SK-N-SH (cell line): ENCODE measurements at regions not wholly inside any gene's neighbourhood (a gene's known extent, or its start where the extent isn't known, plus 50 kb on each side); places are given as distances from the start of the nearest gene placed in this dataset.

Experiments used
- CTCF ChIA-PET: fragments of 300-600, 350-600 bp; formaldehyde crosslinking; extraction: SDS; loops from one replicate; lab custom pipeline; 2021; lab: Yijun Ruan, JAX
- POLR2A ChIA-PET: fragments of 350-600 bp; sonication (Branson Sonifier 250); formaldehyde crosslinking; extraction: SDS; loops from one replicate; lab custom pipeline; 2020; ENCODE audit warnings: antibody characterized with exemption, inconsistent platforms; lab: Yijun Ruan, JAX
- DNase-seq: peaks from one replicate; pipeline ENCODE4 v3.0.0; 2012
- H2AFZ ChIP-seq: fragments of 200-600 bp; sonication (generic); 2 replicates; pipeline ENCODE4 v1.8.1; 2016; ENCODE audit warnings: antibody characterized with exemption, mild to moderate bottlenecking, low read depth
- H3F3A ChIP-seq: fragments of 200-600 bp; sonication (generic); replicated peaks from 2 replicates; pipeline ENCODE3; 2016; ENCODE audit warnings: antibody characterized with exemption, mild to moderate bottlenecking; ENCODE audit not compliant: insufficient read depth
- H3K27ac ChIP-seq, 2 experiments: fragments of 200-500 bp in 1 of 2; fragments of 200-600 bp in 1 of 2; sonication (Bioruptor generic) in 1 of 2; sonication (generic), shearing (Covaris generic) in 1 of 2; 2 replicates each; pipeline versions ENCODE4 v1.5.1 to v1.6.1; 2014 to 2016; ENCODE audit warnings: low read depth in 2 of 2, inconsistent platforms in 1 of 2, low read length in 1 of 2, mild to moderate bottlenecking in 1 of 2, mixed read lengths in 1 of 2
- H3K27me3 ChIP-seq: fragments of 200-600 bp; sonication (generic), shearing (Covaris generic); 2 replicates; pipeline ENCODE4 v1.6.1; 2016; ENCODE audit warnings: mixed run types; ENCODE audit not compliant: insufficient read depth
- H3K36me3 ChIP-seq, 2 experiments: fragments of 200-500 bp in 1 of 2; fragments of 200-600 bp in 1 of 2; sonication (Bioruptor generic) in 1 of 2; sonication (generic) in 1 of 2; replicated peaks in 1 of 2; 2 replicates each; pipeline versions ENCODE3 to v1.5.1; 2014 to 2016; ENCODE audit warnings: low read length in 1 of 2, mild to moderate bottlenecking in 1 of 2; ENCODE audit not compliant: insufficient read depth in 2 of 2, control insufficient read depth in 1 of 2
- H3K4me1 ChIP-seq, 2 experiments: fragments of 200-500 bp in 1 of 2; fragments of 200-600 bp in 1 of 2; sonication (Bioruptor generic) in 1 of 2; sonication (generic), shearing (Covaris generic) in 1 of 2; 2 replicates each; pipeline versions ENCODE4 v1.5.1 to v1.6.1; 2014 to 2016; ENCODE audit warnings: low read depth in 1 of 2, low read length in 1 of 2, mixed run types in 1 of 2; ENCODE audit not compliant: insufficient read depth in 2 of 2, control insufficient read depth in 1 of 2
- H3K4me2 ChIP-seq: fragments of 200-600 bp; sonication (generic), shearing (Covaris generic); 2 replicates; pipeline ENCODE4 v1.6.1; 2017; ENCODE audit warnings: mixed run types
- H3K4me3 ChIP-seq, 2 experiments: fragments of 200-500 bp in 1 of 2; fragments of 200-600 bp in 1 of 2; sonication (Bioruptor generic) in 1 of 2; sonication (generic), shearing (Covaris generic) in 1 of 2; 2 replicates each; pipeline versions ENCODE4 v1.5.1 to v1.8.1; 2014 to 2016; ENCODE audit warnings: low read depth in 2 of 2, inconsistent platforms in 1 of 2, low read length in 1 of 2, mild to moderate bottlenecking in 1 of 2, mixed read lengths in 1 of 2, moderate library complexity in 1 of 2
- H3K79me2 ChIP-seq: fragments of 200-600 bp; sonication (generic); 2 replicates; pipeline ENCODE4 v1.8.1; 2017; ENCODE audit warnings: mild to moderate bottlenecking; ENCODE audit not compliant: insufficient read depth
- H3K9ac ChIP-seq: fragments of 200-600 bp; sonication (generic); 2 replicates; pipeline ENCODE4 v1.6.1; 2017; ENCODE audit warnings: mixed run types
- H3K9me2 ChIP-seq: fragments of 200-600 bp; sonication (generic); 2 replicates; pipeline ENCODE4 v1.6.1; 2017; ENCODE audit warnings: mixed run types
- H3K9me3 ChIP-seq: fragments of 200-600 bp; sonication (generic); 2 replicates; pipeline ENCODE4 v1.6.1; 2017; ENCODE audit warnings: mixed run types, mild to moderate bottlenecking, moderate library complexity
- H4K20me1 ChIP-seq: fragments of 200-600 bp; sonication (generic); 2 replicates; pipeline ENCODE4 v1.6.1; 2017; ENCODE audit warnings: mild to moderate bottlenecking, mixed run types; ENCODE audit not compliant: insufficient read depth
- CTCF ChIP-seq: fragments of 200-600 bp; sonication (generic); IDR thresholded peaks from 2 replicates; pipeline ENCODE4 v1.6.1; 2017; ENCODE audit warnings: antibody characterized with exemption, mild to moderate bottlenecking, moderate library complexity
- ELF1 ChIP-seq: IDR thresholded peaks from 2 replicates; pipeline ENCODE4 v1.4.0; 2012
- EZH2phosphoT487 ChIP-seq: fragments of 200-600 bp; sonication (generic); IDR thresholded peaks from 2 replicates; pipeline ENCODE4 v1.6.1; 2017; ENCODE audit warnings: low read depth, mixed run types, mild to moderate bottlenecking, antibody characterized with exemption, moderate library complexity, borderline replicate concordance
- FOXM1 ChIP-seq: IDR thresholded peaks from 2 replicates; pipeline ENCODE4 v1.4.0; 2012; ENCODE audit warnings: low read depth, mild to moderate bottlenecking
- GATA2 ChIP-seq: sonication (generic); formaldehyde crosslinking; IDR thresholded peaks from 2 replicates; pipeline ENCODE4 v1.5.0; 2020; ENCODE audit warnings: mild to moderate bottlenecking, missing genetic modification reagents
- JUND ChIP-seq: IDR thresholded peaks from 2 replicates; pipeline ENCODE4 v1.4.0; 2012
- MAX ChIP-seq: IDR thresholded peaks from 2 replicates; pipeline ENCODE4 v1.4.0; 2012; ENCODE audit warnings: low read depth
- NRF1 ChIP-seq: IDR thresholded peaks from 2 replicates; pipeline ENCODE4 v1.6.1; 2012; ENCODE audit warnings: low read depth, mild to moderate bottlenecking, low read length
- RAD21 ChIP-seq: IDR thresholded peaks from 2 replicates; pipeline ENCODE4 v1.6.1; 2012; ENCODE audit warnings: mild to moderate bottlenecking, low read length
- RFX5 ChIP-seq: IDR thresholded peaks from 2 replicates; pipeline ENCODE4 v1.6.1; 2012; ENCODE audit warnings: mild to moderate bottlenecking, improper control_type of control experiment, low read length
- RXRA ChIP-seq: IDR thresholded peaks from 2 replicates; pipeline ENCODE4 v1.4.0; 2012; ENCODE audit warnings: low read depth, mild to moderate bottlenecking, borderline replicate concordance
- USF2 ChIP-seq: fragments of 150-350 bp; IDR thresholded peaks from 2 replicates; pipeline ENCODE4 v1.6.1; 2017; ENCODE audit warnings: antibody characterized with exemption, low read length, low read depth, borderline replicate concordance
- WGBS: methylation state at CpG from one replicate; pipeline ENCODE4 v1.1.6; 2017; ENCODE audit warnings: low lambda C conversion rate; 5-methylcytosine and 5-hydroxymethylcytosine counted together

- CTCF ChIA-PET: interaction anchor here (0.6 to 4.0 kb wide), 4 partner anchors 11 to 1528 kb away, joined by 3 to 30 read pairs (median 4); no protein-coding TSS in a partner anchor
- H3K4me1 ChIP-seq: peaks cover 0 to 10% of the 10 kb centered on the region in 2 experiments; a peak in 2 of 4 replicates
- POLR2A ChIA-PET: no interaction called here
Measured at GRCh38 chr2:11969774-11970173, 223.3 kb downstream of the LPIN1 start.

GRCh38 chr2:11974573-11974972 lies 228.1 kb downstream of the LPIN1 start:
- no peaks in the 10 kb centered on the region for H3K27me3 ChIP-seq
- no peak overlapping the region for H3K27ac ChIP-seq
- H4K20me1 ChIP-seq: no peaks in the 10 kb centered on the region
- POLR2A ChIA-PET: interaction anchor here (0.7 kb wide), 2 partner anchors 10 to 12 kb away, joined by 3 to 6 read pairs; no protein-coding TSS in a partner anchor
- no peak overlapping the region for H3K4me3 ChIP-seq
- CTCF ChIA-PET: interaction anchor here (0.9 to 1.3 kb wide), 2 partner anchors 8 to 26 kb away, joined by 3 to 4 read pairs; no protein-coding TSS in a partner anchor
- no peak overlapping the region for H2AFZ ChIP-seq
- WGBS: 72% methylated on average over 1 of the region's 1 CpG
- no peak for DNase-seq
- no peaks in the 10 kb centered on the region for H3K36me3 ChIP-seq
- no peak overlapping the region for H3K4me2 ChIP-seq
- peaks cover 17% of the 10 kb centered on the region; the same call in 1 of the 2 replicates for H3K9me3 ChIP-seq
- peaks cover 0 to 7% of the 10 kb centered on the region in 2 experiments; a peak in 1 of 4 replicates for H3K4me1 ChIP-seq
- H3F3A ChIP-seq: no peaks in the 10 kb centered on the region
- TF ChIP-seq RXRA (no peak), RFX5 (no peak), ELF1 (no peak), GATA2 (CRISPR knock-in tag) (no peak), NRF1 (no peak)
- no peak overlapping the region for H3K9ac ChIP-seq
- H3K9me2 ChIP-seq: no peaks in the 10 kb centered on the region
- no peaks in the 10 kb centered on the region for H3K79me2 ChIP-seq

More at GRCh38 chr2:11969774-11970173, 223.3 kb downstream of the LPIN1 start:
- Histone ChIP-seq H3K9me3 (peaks cover 17% of the 10 kb centered on the region; the same call in 1 of the 2 replicates), H3K4me2 (no peak overlapping the region), H3K27ac (no peak overlapping the region), H3K9ac (no peak overlapping the region), H3F3A (no peaks in the 10 kb centered on the region), H3K27me3 (no peaks in the 10 kb centered on the region), H3K9me2 (no peaks in the 10 kb centered on the region), H3K36me3 (no peaks in the 10 kb centered on the region), H4K20me1 (no peaks in the 10 kb centered on the region), H3K79me2 (no peaks in the 10 kb centered on the region), H2AFZ (no peak overlapping the region), H3K4me3 (no peak overlapping the region)
- WGBS: 85% methylated on average over 1 of the region's 1 CpG
- no peak for DNase-seq
- TF ChIP-seq USF2: no peak
- no peak for TF ChIP-seq JUND
- no peak for TF ChIP-seq EZH2phosphoT487
- TF ChIP-seq FOXM1: no peak
- no peak for TF ChIP-seq RXRA

- H3F3A ChIP-seq: no peaks in the 10 kb centered on the region
- H3K9me2 ChIP-seq: no peaks in the 10 kb centered on the region
- WGBS: 29% methylated on average over 1 of the region's 1 CpG
- H2AFZ ChIP-seq: no peak overlapping the region
- H3K4me1 ChIP-seq: peaks cover 0 to 7% of the 10 kb centered on the region in 2 experiments; a peak in 1 of 4 replicates
- no peak overlapping the region for H3K4me3 ChIP-seq
- H3K36me3 ChIP-seq: no peaks in the 10 kb centered on the region
- CTCF ChIA-PET: interaction anchor here (0.9 to 1.0 kb wide), 2 partner anchors 10 to 25 kb away, joined by 3 to 4 read pairs; no protein-coding TSS in a partner anchor
- no peaks in the 10 kb centered on the region for H4K20me1 ChIP-seq
- TF ChIP-seq CTCF (no peak), EZH2phosphoT487 (no peak), MAX (no peak), USF2 (no peak), RAD21 (no peak)
- no peak overlapping the region for H3K27ac ChIP-seq
- peaks cover 17% of the 10 kb centered on the region; the same call in 1 of the 2 replicates for H3K9me3 ChIP-seq
- H3K9ac ChIP-seq: no peak overlapping the region
- no peaks in the 10 kb centered on the region for H3K79me2 ChIP-seq
- POLR2A ChIA-PET: interaction anchor here (0.7 kb wide), 1 partner anchor 11 kb away, joined by 3 read pairs; no protein-coding TSS in a partner anchor
- H3K27me3 ChIP-seq: no peaks in the 10 kb centered on the region
- no peak for DNase-seq
- H3K4me2 ChIP-seq: no peak overlapping the region
Measured at GRCh38 chr2:11975373-11975772, 228.9 kb downstream of the LPIN1 start.
